ENCODE measurements at regions not wholly inside any gene's neighbourhood (a gene's known extent, or its start where the extent isn't known, plus 50 kb on each side); places are given as distances from the start of the nearest gene placed in this dataset.

- TF ChIP-seq, protein P1, sequence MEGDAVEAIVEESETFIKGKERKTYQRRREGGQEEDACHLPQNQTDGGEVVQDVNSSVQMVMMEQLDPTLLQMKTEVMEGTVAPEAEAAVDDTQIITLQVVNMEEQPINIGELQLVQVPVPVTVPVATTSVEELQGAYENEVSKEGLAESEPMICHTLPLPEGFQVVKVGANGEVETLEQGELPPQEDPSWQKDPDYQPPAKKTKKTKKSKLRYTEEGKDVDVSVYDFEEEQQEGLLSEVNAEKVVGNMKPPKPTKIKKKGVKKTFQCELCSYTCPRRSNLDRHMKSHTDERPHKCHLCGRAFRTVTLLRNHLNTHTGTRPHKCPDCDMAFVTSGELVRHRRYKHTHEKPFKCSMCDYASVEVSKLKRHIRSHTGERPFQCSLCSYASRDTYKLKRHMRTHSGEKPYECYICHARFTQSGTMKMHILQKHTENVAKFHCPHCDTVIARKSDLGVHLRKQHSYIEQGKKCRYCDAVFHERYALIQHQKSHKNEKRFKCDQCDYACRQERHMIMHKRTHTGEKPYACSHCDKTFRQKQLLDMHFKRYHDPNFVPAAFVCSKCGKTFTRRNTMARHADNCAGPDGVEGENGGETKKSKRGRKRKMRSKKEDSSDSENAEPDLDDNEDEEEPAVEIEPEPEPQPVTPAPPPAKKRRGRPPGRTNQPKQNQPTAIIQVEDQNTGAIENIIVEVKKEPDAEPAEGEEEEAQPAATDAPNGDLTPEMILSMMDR (IDR thresholded peaks at IDR 0.05) = no peak
- TF ChIP-seq POLR2AphosphoS5 (IDR thresholded peaks at IDR 0.05) (no peak), POLR2A (IDR thresholded peaks at IDR 0.05) (no peak), EP300 (IDR thresholded peaks at IDR 0.05) (no peak)
Measured at GRCh38 chr1:68827261-68827660, 330.4 kb upstream of the DEPDC1 start.

Measured in sigmoid colon (tissue), 4 donors.